ENCODE measurements at regions not wholly inside any gene's neighbourhood (a gene's known extent, or its start where the extent isn't known, plus 50 kb on each side); places are given as distances from the start of the nearest gene placed in this dataset.

DNA sequence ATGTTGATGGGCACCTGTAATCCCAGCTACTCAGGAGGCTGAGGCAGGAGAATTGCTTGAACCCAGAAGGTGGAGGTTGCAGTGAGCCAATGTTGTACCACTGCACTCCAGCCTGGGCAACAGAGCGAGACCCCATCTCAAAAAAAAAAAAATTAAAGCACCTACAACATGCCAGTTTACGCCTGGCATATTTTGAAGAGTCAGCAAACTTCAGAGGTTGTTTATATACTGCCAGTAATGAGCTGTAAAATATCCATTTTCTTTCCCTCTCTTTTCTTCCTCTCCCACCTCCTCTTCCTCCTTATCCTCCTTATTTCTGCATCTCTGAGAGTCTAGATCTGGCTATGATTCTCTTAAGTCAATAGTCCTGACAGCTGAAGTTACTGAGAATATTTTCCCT, 556.5 kb upstream of the LARGE1 start:
- Histone ChIP-seq H2AFZ (ENCODE audit: low read depth) (no peak overlapping the region), H3K79me2 (ENCODE audit: insufficient read depth, low read depth) (no peaks in the 10 kb centered on the region), H3K27ac (no peak overlapping the region), H3K4me2 (no peak overlapping the region), H3K9ac (no peak overlapping the region), H4K20me1 (ENCODE audit: insufficient read depth) (no peaks in the 10 kb centered on the region), H3K27me3 (ENCODE audit: insufficient read depth, low read depth) (no peaks in the 10 kb centered on the region), H3K36me3 (ENCODE audit: insufficient read depth) (no peaks in the 10 kb centered on the region), H3K4me3 (IDR thresholded peaks at IDR 0.05; ENCODE audit: insufficient read depth, low read depth, low read length) (no peak overlapping the region), H3K4me1 (ENCODE audit: low read depth, poor library complexity, severe bottlenecking) (no peaks in the 10 kb centered on the region)
- TF ChIP-seq CTCF (conservative IDR thresholded peaks at IDR 0.05; ENCODE audit: low read depth, low read length): no peak

- H3K4me1 ChIP-seq (ENCODE audit: low read depth, poor library complexity, severe bottlenecking): no peaks in the 10 kb centered on the region
- no peak overlapping the region for H3K27ac ChIP-seq
- no peak overlapping the region for H2AFZ ChIP-seq (ENCODE audit: low read depth)
- no peaks in the 10 kb centered on the region for H3K27me3 ChIP-seq (ENCODE audit: insufficient read depth, low read depth)
- H4K20me1 ChIP-seq (ENCODE audit: insufficient read depth): no peaks in the 10 kb centered on the region
- H3K36me3 ChIP-seq (ENCODE audit: insufficient read depth): no peaks in the 10 kb centered on the region
- no peak overlapping the region for H3K9ac ChIP-seq
- no peaks in the 10 kb centered on the region for H3K79me2 ChIP-seq (ENCODE audit: insufficient read depth, low read depth)
- TF ChIP-seq CTCF (conservative IDR thresholded peaks at IDR 0.05; ENCODE audit: low read depth, low read length): no peak
- H3K4me3 ChIP-seq (IDR thresholded peaks at IDR 0.05; ENCODE audit: insufficient read depth, low read depth, low read length): no peak overlapping the region
- no peak overlapping the region for H3K4me2 ChIP-seq
Measured at GRCh38 chr22:34481090-34481489, 560.8 kb upstream of the LARGE1 start.

DNA sequence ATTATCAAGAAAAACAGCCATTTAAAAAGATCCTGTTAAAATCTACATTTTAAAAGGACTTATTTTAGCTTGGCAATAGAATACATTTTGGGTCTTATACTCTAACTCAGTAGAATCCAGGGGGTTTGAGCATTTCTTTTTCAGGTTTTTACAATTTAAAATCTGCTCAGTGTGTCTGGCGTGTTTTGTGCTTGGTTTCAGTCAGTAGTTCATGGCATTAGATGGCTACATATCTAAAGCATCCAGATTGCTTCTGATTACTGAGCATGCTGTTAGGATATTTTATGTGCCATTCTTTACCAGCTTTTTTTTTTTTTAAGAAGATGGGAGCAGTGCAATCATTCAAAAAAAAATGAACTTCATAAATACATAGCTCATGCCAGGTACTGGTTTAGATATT, 566.1 kb upstream of the LARGE1 start:
- no peaks in the 10 kb centered on the region for H3K36me3 ChIP-seq (ENCODE audit: insufficient read depth)
- TF ChIP-seq CTCF (conservative IDR thresholded peaks at IDR 0.05; ENCODE audit: low read depth, low read length): no peak
- no peak overlapping the region for H3K4me2 ChIP-seq
- H3K9ac ChIP-seq: no peak overlapping the region
- H4K20me1 ChIP-seq (ENCODE audit: insufficient read depth): no peaks in the 10 kb centered on the region
- H3K4me1 ChIP-seq (ENCODE audit: low read depth, poor library complexity, severe bottlenecking): no peaks in the 10 kb centered on the region
- H3K4me3 ChIP-seq (IDR thresholded peaks at IDR 0.05; ENCODE audit: insufficient read depth, low read depth, low read length): no peak overlapping the region
- no peaks in the 10 kb centered on the region for H3K27me3 ChIP-seq (ENCODE audit: insufficient read depth, low read depth)
- no peak overlapping the region for H2AFZ ChIP-seq (ENCODE audit: low read depth)
- H3K79me2 ChIP-seq (ENCODE audit: insufficient read depth, low read depth): no peaks in the 10 kb centered on the region
- H3K27ac ChIP-seq: no peak overlapping the region

- no peaks in the 10 kb centered on the region for H4K20me1 ChIP-seq (ENCODE audit: insufficient read depth)
- no peaks in the 10 kb centered on the region for H3K4me1 ChIP-seq (ENCODE audit: low read depth, poor library complexity, severe bottlenecking)
- no peaks in the 10 kb centered on the region for H3K27me3 ChIP-seq (ENCODE audit: insufficient read depth, low read depth)
- no peak overlapping the region for H2AFZ ChIP-seq (ENCODE audit: low read depth)
- no peak overlapping the region for H3K4me3 ChIP-seq (IDR thresholded peaks at IDR 0.05; ENCODE audit: insufficient read depth, low read depth, low read length)
- no peaks in the 10 kb centered on the region for H3K36me3 ChIP-seq (ENCODE audit: insufficient read depth)
- H3K4me2 ChIP-seq: no peak overlapping the region
- H3K79me2 ChIP-seq (ENCODE audit: insufficient read depth, low read depth): no peaks in the 10 kb centered on the region
- H3K9ac ChIP-seq: no peak overlapping the region
- no peak for TF ChIP-seq CTCF (conservative IDR thresholded peaks at IDR 0.05; ENCODE audit: low read depth, low read length)
- no peak overlapping the region for H3K27ac ChIP-seq
Measured at GRCh38 chr22:34489861-34490260, 569.6 kb upstream of the LARGE1 start.

DNA sequence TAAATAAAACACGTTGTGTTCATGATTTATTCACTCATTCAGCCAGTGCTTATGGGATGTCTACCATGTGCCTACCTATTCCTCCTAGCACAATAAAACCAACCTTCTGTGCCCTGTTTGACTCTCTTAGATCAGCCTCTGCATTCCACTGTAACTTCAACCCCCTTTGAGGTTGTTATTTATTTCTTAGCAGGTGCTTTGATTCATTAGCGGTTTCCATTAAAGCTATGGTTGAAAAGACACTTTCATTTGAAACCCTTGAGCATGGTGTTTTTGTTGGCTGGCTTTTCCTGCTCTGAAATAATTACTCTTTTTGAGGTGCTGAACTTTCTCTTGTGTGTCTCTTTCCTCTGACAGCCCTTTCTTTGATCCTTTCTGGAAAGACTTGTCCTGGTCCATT, 570.6 kb upstream of the LARGE1 start:
- no peak overlapping the region for H3K4me2 ChIP-seq
- no peak overlapping the region for H3K4me3 ChIP-seq (IDR thresholded peaks at IDR 0.05; ENCODE audit: insufficient read depth, low read depth, low read length)
- no peaks in the 10 kb centered on the region for H3K4me1 ChIP-seq (ENCODE audit: low read depth, poor library complexity, severe bottlenecking)
- no peaks in the 10 kb centered on the region for H3K27me3 ChIP-seq (ENCODE audit: insufficient read depth, low read depth)
- H3K9ac ChIP-seq: no peak overlapping the region
- H2AFZ ChIP-seq (ENCODE audit: low read depth): no peak overlapping the region
- TF ChIP-seq CTCF (conservative IDR thresholded peaks at IDR 0.05; ENCODE audit: low read depth, low read length): no peak
- no peak overlapping the region for H3K27ac ChIP-seq
- H3K79me2 ChIP-seq (ENCODE audit: insufficient read depth, low read depth): no peaks in the 10 kb centered on the region
- no peaks in the 10 kb centered on the region for H3K36me3 ChIP-seq (ENCODE audit: insufficient read depth)
- no peaks in the 10 kb centered on the region for H4K20me1 ChIP-seq (ENCODE audit: insufficient read depth)

Data from KMS-11 (cell line).